HEK293T (cell line): ENCODE measurements at regions not wholly inside any gene's neighbourhood (a gene's known extent, or its start where the extent isn't known, plus 50 kb on each side); places are given as distances from the start of the nearest gene placed in this dataset.

Source experiments
- FOXA1 ChIP-seq: fragments of 450-650 bp; IDR thresholded peaks from 2 replicates; pipeline ENCODE4 v1.6.1; 2016; ENCODE audit warnings: mild to moderate bottlenecking
- FOXK2 ChIP-seq: fragments of 450-650 bp; IDR thresholded peaks from 2 replicates; pipeline ENCODE4 v1.6.1; 2016; ENCODE audit warnings: mild to moderate bottlenecking
- FOXM1 ChIP-seq: fragments of 450-650 bp; IDR thresholded peaks from 2 replicates; pipeline ENCODE4 v1.6.1; 2017; ENCODE audit warnings: mild to moderate bottlenecking, borderline replicate concordance
- LEF1 ChIP-seq: fragments of 450-650 bp; IDR thresholded peaks from 2 replicates; pipeline ENCODE4 v1.6.1; 2017; ENCODE audit warnings: mild to moderate bottlenecking, borderline replicate concordance
- PKNOX1 ChIP-seq: fragments of 450-650 bp; IDR thresholded peaks from 2 replicates; pipeline ENCODE4 v1.6.1; 2016
- SP1 ChIP-seq: fragments of 450-650 bp; IDR thresholded peaks from 2 replicates; pipeline ENCODE4 v1.6.1; 2017
- SUZ12 ChIP-seq: fragments of 450-650 bp; IDR thresholded peaks from 2 replicates; pipeline ENCODE4 v1.6.1; 2016; ENCODE audit warnings: mild to moderate bottlenecking

- TF ChIP-seq SUZ12 (no peak), FOXM1 (no peak), SP1 (no peak), FOXK2 (no peak), LEF1 (no peak), PKNOX1 (no peak), FOXA1 (no peak)
Measured at GRCh38 chr3:182399978-182400737, 393.1 kb upstream of the ATP11B start.
